Inferior parietal cortex (tissue), 1 donor: ENCODE measurements at regions not wholly inside any gene's neighbourhood (a gene's known extent, or its start where the extent isn't known, plus 50 kb on each side); places are given as distances from the start of the nearest gene placed in this dataset.

Source experiments
- DNase-seq: peaks from one replicate; pipeline ENCODE4 v3.0.0-alpha.2; 2016; ENCODE audit errors: extremely low spot score

GRCh38 chr21:25381936-25382452 is 225.3 kb downstream of the MRPL39 start:
- DNase-seq: no peak

DNA sequence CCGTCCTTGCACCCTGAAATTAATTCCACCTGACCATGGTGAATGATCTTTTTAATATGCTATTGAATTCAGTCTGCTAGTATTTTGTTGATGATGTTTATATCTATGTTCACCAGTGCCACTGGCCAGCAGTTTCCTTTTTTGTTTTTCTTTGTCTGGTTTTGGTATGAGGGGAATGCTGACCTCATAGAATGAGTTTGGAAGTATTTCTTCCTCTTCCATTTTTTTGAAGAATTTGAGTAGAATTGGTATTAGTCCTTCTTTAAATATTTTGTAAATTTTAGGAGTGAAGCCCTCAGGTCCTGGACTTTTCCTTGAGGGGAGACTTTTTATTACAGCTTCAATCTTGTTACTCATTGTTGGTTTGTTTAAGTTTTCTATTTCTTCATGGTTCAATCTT is 231.6 kb downstream of the MRPL39 start:
- no peak for DNase-seq

GRCh38 chr21:25373126-25374082 is 233.9 kb downstream of the MRPL39 start:
- no peak for DNase-seq

- DNase-seq: no peak
Observed at GRCh38 chr21:25371841-25372425, 235.3 kb downstream of the MRPL39 start.

GRCh38 chr21:25370311-25370744 is 237.0 kb downstream of the MRPL39 start:
- no peak for DNase-seq

- DNase-seq: no peak
Observed at GRCh38 chr21:25369524-25370300, 237.6 kb downstream of the MRPL39 start.

- no peak for DNase-seq
Observed at GRCh38 chr21:25368531-25368930, 238.8 kb downstream of the MRPL39 start.

GRCh38 chr21:25366116-25366515 is 241.2 kb downstream of the MRPL39 start:
- DNase-seq: no peak

GRCh38 chr21:25362375-25363267 is 244.7 kb downstream of the MRPL39 start:
- DNase-seq: no peak

GRCh38 chr21:25361765-25362164 is 245.5 kb downstream of the MRPL39 start:
- DNase-seq: no peak

GRCh38 chr21:25361097-25361496 is 246.2 kb downstream of the MRPL39 start:
- no peak for DNase-seq

GRCh38 chr21:25360593-25360992 is 246.7 kb downstream of the MRPL39 start:
- DNase-seq: no peak

GRCh38 chr21:25359724-25360123 is 247.6 kb downstream of the MRPL39 start:
- no peak for DNase-seq

GRCh38 chr21:25350056-25350455 is 257.2 kb downstream of the MRPL39 start:
- no peak for DNase-seq

DNA sequence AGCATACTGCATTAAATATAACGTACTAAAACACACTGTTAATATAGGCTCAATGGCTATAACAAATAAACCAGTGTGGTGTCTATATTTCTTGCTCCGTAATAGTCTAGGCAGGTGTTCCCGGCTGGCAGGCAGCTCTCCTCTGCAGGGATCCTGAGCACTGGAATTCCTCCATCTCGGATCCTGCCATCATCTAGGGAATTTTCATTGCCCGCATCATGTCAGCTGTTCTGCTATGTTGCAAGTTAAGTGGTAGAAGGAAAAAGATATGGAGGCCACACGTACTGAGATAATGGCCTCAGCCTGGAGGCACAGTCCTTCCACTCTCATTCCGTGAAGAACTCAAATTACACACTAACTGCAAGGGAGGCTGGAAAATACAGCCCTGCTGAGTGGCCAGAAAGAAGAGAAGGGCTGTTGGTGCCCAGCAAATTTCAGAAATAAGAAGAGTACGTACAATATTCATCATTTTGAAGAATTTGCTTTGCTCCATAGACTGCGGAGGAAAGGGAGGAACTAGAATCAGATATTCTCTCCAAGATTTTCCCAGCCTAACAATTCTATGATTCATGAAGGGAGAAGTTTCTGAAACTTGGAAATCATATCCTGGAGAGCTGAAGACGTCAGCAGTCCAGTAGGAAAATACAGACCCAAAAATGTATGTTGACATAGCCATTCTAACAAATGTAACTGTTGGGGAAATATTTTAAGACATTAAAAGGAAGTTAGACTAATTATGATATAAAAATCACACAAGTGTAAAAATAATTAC is 263.3 kb downstream of the MRPL39 start:
- DNase-seq: no peak

DNA sequence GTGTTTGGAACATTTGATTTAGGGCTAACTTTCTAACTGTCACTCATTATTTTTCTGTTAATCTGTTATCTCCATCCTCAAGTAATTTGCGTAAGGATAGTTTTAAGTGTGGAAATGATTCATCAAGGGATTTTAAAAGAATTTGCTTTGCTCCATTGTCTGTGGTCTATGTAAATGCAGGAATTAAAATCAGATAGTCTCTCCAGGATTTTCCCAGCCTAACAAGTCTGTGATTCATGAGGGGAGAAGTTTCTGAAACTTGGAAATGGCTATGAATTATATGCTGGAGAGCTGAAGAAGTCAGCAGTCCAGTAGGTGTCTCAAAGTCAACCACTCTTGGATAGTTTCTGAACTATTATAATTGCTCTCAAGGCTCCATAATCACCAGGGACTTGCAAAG is 264.5 kb downstream of the MRPL39 start:
- no peak for DNase-seq

- DNase-seq: no peak
Observed at GRCh38 chr21:25341981-25342380, 265.3 kb downstream of the MRPL39 start.

DNA sequence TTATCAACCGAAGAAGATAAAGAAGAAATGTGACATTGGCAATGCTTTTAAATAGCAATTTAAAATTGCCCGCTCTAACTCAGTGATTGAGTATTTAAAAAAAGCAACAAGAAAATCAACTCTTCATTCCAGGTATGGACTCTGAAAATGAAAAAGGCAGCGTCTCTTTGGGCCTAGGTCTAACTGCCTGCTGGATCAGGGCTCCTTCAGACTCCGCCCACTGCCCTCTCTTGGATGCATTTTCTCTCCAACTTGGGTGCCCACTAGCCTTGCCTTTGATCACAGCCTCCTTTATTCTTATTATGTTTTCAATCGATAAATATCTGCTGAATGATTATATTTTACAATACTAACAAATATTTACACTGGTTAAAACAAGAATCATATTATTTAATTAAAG is 268.9 kb downstream of the MRPL39 start:
- no peak for DNase-seq

- no peak for DNase-seq
Observed at GRCh38 chr21:25334046-25334730, 273.1 kb downstream of the MRPL39 start.

GRCh38 chr21:25331286-25331685 is 276.0 kb downstream of the MRPL39 start:
- DNase-seq: no peak
